Fibroblast of villous mesenchyme (primary cell): ENCODE measurements at regions not wholly inside any gene's neighbourhood (a gene's known extent, or its start where the extent isn't known, plus 50 kb on each side); places are given as distances from the start of the nearest gene placed in this dataset.

Experiments
- DNase-seq: peaks from one replicate; pipeline ENCODE4 v3.0.0-alpha.2; 2010; ENCODE audit warnings: low read depth
- H3K4me3 ChIP-seq: 2 replicates; pipeline ENCODE4 v1.5.1; 2011; ENCODE audit warnings: low read depth, mild to moderate bottlenecking, low read length
- CTCF ChIP-seq: IDR thresholded peaks from 2 replicates; pipeline ENCODE4 v1.5.1; 2012; ENCODE audit warnings: low read depth, mild to moderate bottlenecking, low read length; ENCODE audit not compliant: insufficient read depth

- H3K4me3 ChIP-seq: no peak overlapping the region
- DNase-seq: no peak
- no peak for TF ChIP-seq CTCF
Measured at GRCh38 chr5:25881318-25882036, 1156.9 kb downstream of the CDH9 start.

GRCh38 chr5:25863811-25864210, 1174.6 kb downstream of the CDH9 start:
- no peak overlapping the region for H3K4me3 ChIP-seq
- TF ChIP-seq CTCF: no peak
- no peak for DNase-seq

DNA sequence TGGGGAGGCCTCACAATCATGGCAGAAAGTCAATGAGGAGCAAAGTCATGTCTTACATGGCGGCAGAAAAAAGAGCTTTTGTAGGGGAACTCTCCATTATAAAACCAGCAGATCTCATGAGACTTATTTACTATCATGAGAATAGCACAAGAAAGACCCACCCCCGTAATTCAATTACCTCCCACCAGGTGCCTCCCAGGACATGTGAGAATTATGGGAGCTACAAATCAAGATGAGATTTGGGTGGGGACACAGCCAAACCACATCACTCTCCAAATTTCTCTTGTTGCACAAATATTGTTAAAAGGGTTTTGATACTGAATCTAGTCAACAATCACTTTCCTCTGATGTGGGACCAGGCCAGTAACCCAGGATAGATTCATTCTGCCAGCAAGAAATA, 1176.1 kb downstream of the CDH9 start:
- TF ChIP-seq CTCF: no peak
- no peak overlapping the region for H3K4me3 ChIP-seq
- no peak for DNase-seq

GRCh38 chr5:25858019-25858418, 1180.4 kb downstream of the CDH9 start:
- no peak overlapping the region for H3K4me3 ChIP-seq
- DNase-seq: no peak
- no peak for TF ChIP-seq CTCF

GRCh38 chr5:25851301-25851700, 1187.1 kb downstream of the CDH9 start:
- TF ChIP-seq CTCF: no peak
- no peak for DNase-seq
- no peak overlapping the region for H3K4me3 ChIP-seq

- no peak for DNase-seq
- no peak overlapping the region for H3K4me3 ChIP-seq
- TF ChIP-seq CTCF: no peak
Measured at GRCh38 chr5:25850581-25850980, 1187.8 kb downstream of the CDH9 start.

DNA sequence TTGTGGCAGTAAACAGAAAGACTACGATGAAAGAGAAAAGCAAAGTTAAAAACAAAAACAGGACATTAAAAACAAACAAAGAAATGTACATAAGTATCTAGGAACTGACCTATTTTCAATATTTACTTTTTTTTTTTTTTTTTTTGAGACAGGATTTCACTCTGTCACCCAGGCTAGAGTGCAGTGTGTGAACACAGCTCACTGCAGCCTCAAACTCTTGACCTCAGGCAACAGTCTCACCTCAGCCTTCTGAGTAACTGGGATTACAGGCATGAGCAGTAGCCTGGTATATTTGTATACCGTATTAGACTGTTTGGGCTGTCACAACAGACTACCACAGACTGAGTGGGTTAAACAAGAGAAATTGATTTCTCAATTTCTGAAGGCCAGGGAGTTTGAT, 1189.1 kb downstream of the CDH9 start:
- no peak for DNase-seq
- no peak for TF ChIP-seq CTCF

More for the DNA sequence above, 1189.1 kb downstream of the CDH9 start:
- no peak overlapping the region for H3K4me3 ChIP-seq
